HG02610 (cell line): ENCODE measurements at regions not wholly inside any gene's neighbourhood (a gene's known extent, or its start where the extent isn't known, plus 50 kb on each side); places are given as distances from the start of the nearest gene placed in this dataset.

Source experiments
- ATAC-seq: cut with Tn5 transposase; IDR thresholded peaks from one replicate; pipeline ENCODE4 v1.9.1; 2021; ENCODE audit warnings: mild to moderate bottlenecking, moderate library complexity; ENCODE audit not compliant: unreplicated experiment

GRCh38 chr2:13066676-13067075 is 349.9 kb downstream of the TRIB2 start:
- ATAC-seq = no peak

GRCh38 chr2:13067508-13067907 is 350.8 kb downstream of the TRIB2 start:
- ATAC-seq = no peak

- ATAC-seq = no peak
Observed at GRCh38 chr2:13089971-13090370, 373.2 kb downstream of the TRIB2 start.

GRCh38 chr2:13091455-13091854 is 374.7 kb downstream of the TRIB2 start:
- no peak for ATAC-seq

- no peak for ATAC-seq
Observed at GRCh38 chr2:13091861-13092378, 375.2 kb downstream of the TRIB2 start.

GRCh38 chr2:13093416-13093991 is 376.8 kb downstream of the TRIB2 start:
- no peak for ATAC-seq

- ATAC-seq = no peak
Observed at GRCh38 chr2:13102397-13103063, 385.8 kb downstream of the TRIB2 start.

GRCh38 chr2:13103151-13103550 is 386.4 kb downstream of the TRIB2 start:
- ATAC-seq = no peak

GRCh38 chr2:13103778-13104493 is 387.2 kb downstream of the TRIB2 start:
- no peak for ATAC-seq

GRCh38 chr2:13104723-13105122 is 388.0 kb downstream of the TRIB2 start:
- no peak for ATAC-seq

GRCh38 chr2:13106302-13106701 is 389.6 kb downstream of the TRIB2 start:
- no peak for ATAC-seq

- ATAC-seq = no peak
Observed at GRCh38 chr2:13109516-13109915, 392.8 kb downstream of the TRIB2 start.

- no peak for ATAC-seq
Observed at GRCh38 chr2:13110825-13111224, 394.1 kb downstream of the TRIB2 start.

GRCh38 chr2:13113002-13113401 is 396.3 kb downstream of the TRIB2 start:
- no peak for ATAC-seq

- no peak for ATAC-seq
Observed at GRCh38 chr2:13114391-13114790, 397.7 kb downstream of the TRIB2 start.

GRCh38 chr2:13115643-13116042 is 398.9 kb downstream of the TRIB2 start:
- no peak for ATAC-seq

- no peak for ATAC-seq
Observed at GRCh38 chr2:13121096-13121495, 404.4 kb downstream of the TRIB2 start.

- ATAC-seq = no peak
Observed at GRCh38 chr2:13128139-13128538, 411.4 kb downstream of the TRIB2 start.

GRCh38 chr2:13135369-13135768 is 418.6 kb downstream of the TRIB2 start:
- no peak for ATAC-seq

- no peak for ATAC-seq
Observed at GRCh38 chr2:13135856-13136255, 419.1 kb downstream of the TRIB2 start.

- ATAC-seq = no peak
Observed at GRCh38 chr2:13137679-13138078, 420.9 kb downstream of the TRIB2 start.

GRCh38 chr2:13141315-13141714 is 424.6 kb downstream of the TRIB2 start:
- no peak for ATAC-seq
